ENCODE measurements at regions not wholly inside any gene's neighbourhood (a gene's known extent, or its start where the extent isn't known, plus 50 kb on each side); places are given as distances from the start of the nearest gene placed in this dataset.

GRCh38 chr5:68834491-68834981 lies 259.3 kb upstream of the SLC30A5 start:
- H3K27me3 ChIP-seq (ENCODE audit: control insufficient read depth in 1 of 2, insufficient read depth in 2 of 2, low read length in 2 of 2), result no peaks in the 10 kb centered on the region
- no peak for ATAC-seq (ENCODE audit: poor library complexity)
- H3K9me3 ChIP-seq (ENCODE audit: control insufficient read depth in 1 of 2, insufficient read depth in 1 of 2, low read length in 2 of 2), result no peaks in the 10 kb centered on the region
- intact Hi-C loops (cut with DNase I, micrococcal nuclease), result no loop called here
- H3K4me3 ChIP-seq (ENCODE audit: low read length), result no peak overlapping the region
- ChIA-PET CTCF (no interaction called here), POLR2A (no interaction called here)
- Mint-ChIP-seq H3K36me3 (ENCODE audit: low read depth) (no peaks in the 10 kb centered on the region), H3K27me3 (no peaks in the 10 kb centered on the region), H3K9me3 (no peaks in the 10 kb centered on the region), H3K4me1 (ENCODE audit: low read depth) (no peaks in the 10 kb centered on the region), H3K27ac (no peak overlapping the region), H3K4me3 (no peak overlapping the region)
- no peaks in the 10 kb centered on the region for H3K36me3 ChIP-seq (ENCODE audit: insufficient read depth, low read length)
- H3K27ac ChIP-seq (ENCODE audit: low read depth in 1 of 2, low read length in 2 of 2), result no peak overlapping the region
- no peak for TF ChIP-seq CTCF (IDR thresholded peaks at IDR 0.05)
- DNase-seq, result no peak
- no peaks in the 10 kb centered on the region for H3K4me1 ChIP-seq (ENCODE audit: insufficient read depth, low read length)

- Histone ChIP-seq H3K36me3 (ENCODE audit: insufficient read depth, low read length) (no peaks in the 10 kb centered on the region), H3K4me3 (ENCODE audit: low read length) (no peak overlapping the region), H3K27me3 (ENCODE audit: control insufficient read depth in 1 of 2, insufficient read depth in 2 of 2, low read length in 2 of 2) (no peaks in the 10 kb centered on the region), H3K27ac (ENCODE audit: low read depth in 1 of 2, low read length in 2 of 2) (no peak overlapping the region), H3K4me1 (ENCODE audit: insufficient read depth, low read length) (no peaks in the 10 kb centered on the region), H3K9me3 (ENCODE audit: control insufficient read depth in 1 of 2, insufficient read depth in 1 of 2, low read length in 2 of 2) (no peaks in the 10 kb centered on the region)
- H3K36me3 Mint-ChIP-seq (ENCODE audit: low read depth), result no peaks in the 10 kb centered on the region
- DNase-seq (no peak), ATAC-seq (ENCODE audit: poor library complexity) (no peak)
- TF ChIP-seq CTCF (IDR thresholded peaks at IDR 0.05), result no peak
- no peak overlapping the region for H3K27ac Mint-ChIP-seq
- no peaks in the 10 kb centered on the region for H3K27me3 Mint-ChIP-seq
- H3K9me3 Mint-ChIP-seq, result no peaks in the 10 kb centered on the region
- intact Hi-C loops (cut with DNase I, micrococcal nuclease), result no loop called here
- ChIA-PET CTCF (no interaction called here), POLR2A (no interaction called here)
- no peak overlapping the region for H3K4me3 Mint-ChIP-seq
- H3K4me1 Mint-ChIP-seq (ENCODE audit: low read depth), result no peaks in the 10 kb centered on the region
These were observed 255.6 kb upstream of the SLC30A5 start for GRCh38 chr5:68838157-68838718.

GRCh38 chr5:68839019-68839552 lies 254.7 kb upstream of the SLC30A5 start:
- H3K9me3 Mint-ChIP-seq, result no peaks in the 10 kb centered on the region
- ChIA-PET POLR2A (no interaction called here), CTCF (no interaction called here)
- no peaks in the 10 kb centered on the region for H3K4me1 Mint-ChIP-seq (ENCODE audit: low read depth)
- Histone ChIP-seq H3K36me3 (ENCODE audit: insufficient read depth, low read length) (no peaks in the 10 kb centered on the region), H3K4me1 (ENCODE audit: insufficient read depth, low read length) (no peaks in the 10 kb centered on the region), H3K27me3 (ENCODE audit: control insufficient read depth in 1 of 2, insufficient read depth in 2 of 2, low read length in 2 of 2) (no peaks in the 10 kb centered on the region), H3K4me3 (ENCODE audit: low read length) (no peak overlapping the region), H3K9me3 (ENCODE audit: control insufficient read depth in 1 of 2, insufficient read depth in 1 of 2, low read length in 2 of 2) (no peaks in the 10 kb centered on the region), H3K27ac (ENCODE audit: low read depth in 1 of 2, low read length in 2 of 2) (no peak overlapping the region)
- no peak overlapping the region for H3K4me3 Mint-ChIP-seq
- no peaks in the 10 kb centered on the region for H3K36me3 Mint-ChIP-seq (ENCODE audit: low read depth)
- TF ChIP-seq CTCF (IDR thresholded peaks at IDR 0.05), result no peak
- no peak for DNase-seq
- intact Hi-C loops (cut with DNase I, micrococcal nuclease), result no loop called here
- ATAC-seq (ENCODE audit: poor library complexity), result no peak
- H3K27ac Mint-ChIP-seq, result no peak overlapping the region
- no peaks in the 10 kb centered on the region for H3K27me3 Mint-ChIP-seq

Measured in CD4-positive, alpha-beta T cell (primary cell).